HCT116 (cell line): ENCODE measurements at regions not wholly inside any gene's neighbourhood (a gene's known extent, or its start where the extent isn't known, plus 50 kb on each side); places are given as distances from the start of the nearest gene placed in this dataset.

Source experiments
- ATAC-seq: fragments of 200-7000 bp; cut with Tn5 transposase; 2 replicates; pipeline ENCODE4 v1.9.1; 2020; ENCODE audit warnings: mild to moderate bottlenecking, moderate library complexity
- BruUV-seq: library from RNA; stranded (reverse); fragments of 400-500 nt; replicated peaks from 2 replicates; lab custom pipeline; 2021; lab: Mats Ljungman, UMichigan
- CTCF ChIA-PET: fragments of 300-600 bp; sonication (Branson Sonifier 250); formaldehyde crosslinking; loops from one replicate; lab custom pipeline; 2021; ENCODE audit warnings: antibody characterized with exemption; lab: Charles Lee
- POLR2A ChIA-PET: fragments of 300-600, 350-600 bp; sonication (Branson Sonifier 250); formaldehyde crosslinking; loops from one replicate; lab custom pipeline; 2021; ENCODE audit warnings: antibody characterized with exemption; lab: Charles Lee
- RAD21 ChIA-PET, 2 experiments: fragments of 300-600 bp; sonication (Branson Sonifier 250); formaldehyde crosslinking; loops; one replicate each; lab custom pipeline; 2023; ENCODE audit warnings: low total read pairs in 2 of 2; ENCODE audit not compliant: uncharacterized antibody in 2 of 2, unreplicated experiment in 2 of 2, low non-redundant PET in 1 of 2; lab: Charles Lee
- DNase-seq: peaks from one replicate; pipeline ENCODE4 v3.0.0-alpha.2; 2010; ENCODE audit warnings: low read depth, low spot score
- H2AFZ ChIP-seq: fragments of 200-600 bp; shearing (Covaris generic), sonication (generic); 2 replicates; pipeline ENCODE4 v1.6.1; 2017; ENCODE audit warnings: low read depth, mixed run types, mixed read lengths, antibody characterized with exemption, low read length; ENCODE audit not compliant: poor library complexity, severe bottlenecking
- H3K27ac ChIP-seq: 2 replicates; pipeline ENCODE4 v1.5.1; 2012; ENCODE audit warnings: low read depth, low read length
- H3K27me3 ChIP-seq: fragments of 200-600 bp; sonication (generic); 2 replicates; pipeline ENCODE4 v1.6.1; 2016; ENCODE audit warnings: mixed run types, low read length, mixed read lengths; ENCODE audit not compliant: insufficient read depth
- H3K36me3 ChIP-seq, 2 experiments: fragments of 200-500 bp in 1 of 2; fragments of 200-600 bp in 1 of 2; sonication (Bioruptor generic) in 1 of 2; sonication (generic) in 1 of 2; 2 replicates each; pipeline versions ENCODE4 v1.5.1 to v1.6.1; 2014 to 2016; ENCODE audit warnings: low read length in 2 of 2, inconsistent platforms in 1 of 2, mixed read lengths in 1 of 2, mixed run types in 1 of 2; ENCODE audit not compliant: insufficient read depth in 2 of 2, control insufficient read depth in 1 of 2
- H3K4me1 ChIP-seq, 2 experiments: fragments of 200-600 bp in 1 of 2; sonication (generic) in 1 of 2; 2 replicates each; pipeline versions ENCODE4 v1.5.1 to v1.6.1; 2012 to 2017; ENCODE audit warnings: low read length in 2 of 2, inconsistent platforms in 1 of 2, mild to moderate bottlenecking in 1 of 2, mixed read lengths in 1 of 2, mixed run types in 1 of 2, moderate library complexity in 1 of 2; ENCODE audit not compliant: insufficient read depth in 2 of 2, control insufficient read depth in 1 of 2
- H3K4me2 ChIP-seq: fragments of 200-600 bp; sonication (generic); 2 replicates; pipeline ENCODE4 v1.6.1; 2017; ENCODE audit warnings: mixed run types, low read length, mixed read lengths
- H3K4me3 ChIP-seq, 2 experiments: fragments of 200-600 bp in 1 of 2; sonication (generic) in 1 of 2; replicated peaks in 1 of 2; 2 replicates each; pipeline ENCODE4 v1.5.1; 2011 to 2016; ENCODE audit warnings: low read length in 2 of 2, control low read depth in 1 of 2, low read depth in 1 of 2, mild to moderate bottlenecking in 1 of 2, mixed read lengths in 1 of 2, mixed run types in 1 of 2
- H3K79me2 ChIP-seq: fragments of 200-600 bp; sonication (generic); 2 replicates; pipeline ENCODE4 v1.6.1; 2017; ENCODE audit warnings: mild to moderate bottlenecking, mixed run types, low read length, moderate library complexity, mixed read lengths; ENCODE audit not compliant: insufficient read depth
- H3K9ac ChIP-seq: fragments of 200-600 bp; sonication (generic); 2 replicates; pipeline ENCODE4 v1.6.1; 2016; ENCODE audit warnings: low read length, mixed read lengths
- H3K9me2 ChIP-seq: fragments of 200-600 bp; sonication (generic), shearing (Covaris generic); 2 replicates; pipeline ENCODE4 v1.6.1; 2017; ENCODE audit warnings: mixed run types, mild to moderate bottlenecking, moderate library complexity; ENCODE audit not compliant: insufficient read depth
- H3K9me3 ChIP-seq, 2 experiments: fragments of 200-500 bp in 1 of 2; fragments of 200-600 bp in 1 of 2; sonication (Bioruptor generic) in 1 of 2; sonication (generic) in 1 of 2; 2 replicates each; pipeline ENCODE4 v1.6.1; 2014 to 2017; ENCODE audit warnings: low read length in 2 of 2, mixed read lengths in 2 of 2, inconsistent platforms in 1 of 2, low read depth in 1 of 2, mild to moderate bottlenecking in 1 of 2, mixed run types in 1 of 2, moderate library complexity in 1 of 2; ENCODE audit not compliant: control insufficient read depth in 1 of 2, insufficient read depth in 1 of 2
- H4K20me1 ChIP-seq: fragments of 200-600 bp; sonication (generic), shearing (Covaris generic); 2 replicates; pipeline ENCODE4 v1.6.1; 2017; ENCODE audit warnings: mixed run types, mild to moderate bottlenecking, moderate library complexity; ENCODE audit not compliant: insufficient read depth
- CBX3 ChIP-seq: IDR thresholded peaks from 2 replicates; pipeline ENCODE4 v1.6.1; 2012; ENCODE audit warnings: low read depth
- CEBPB ChIP-seq: IDR thresholded peaks from 2 replicates; pipeline ENCODE4 v1.6.1; 2012; ENCODE audit warnings: low read depth
- EGR1 ChIP-seq: IDR thresholded peaks from 2 replicates; pipeline ENCODE4 v1.6.1; 2012; ENCODE audit warnings: low read depth
- ELF1 ChIP-seq: IDR thresholded peaks from 2 replicates; pipeline ENCODE4 v1.6.1; 2012; ENCODE audit warnings: low read depth, borderline replicate concordance
- EZH2phosphoT487 ChIP-seq: fragments of 200-600 bp; IDR thresholded peaks from 2 replicates; pipeline ENCODE4 v1.6.1; 2018; ENCODE audit warnings: antibody characterized with exemption, borderline replicate concordance
- POLR2AphosphoS5 ChIP-seq: IDR thresholded peaks from 2 replicates; pipeline ENCODE4 v1.6.1; 2011; ENCODE audit warnings: mild to moderate bottlenecking, low read depth, low read length, moderate library complexity
- RAD21 ChIP-seq: IDR thresholded peaks from 2 replicates; pipeline ENCODE4 v1.6.1; 2012; ENCODE audit warnings: low read depth, mild to moderate bottlenecking
- SIN3A ChIP-seq: IDR thresholded peaks from 2 replicates; pipeline ENCODE4 v1.6.1; 2012; ENCODE audit warnings: low read depth
- SRF ChIP-seq: IDR thresholded peaks from 2 replicates; pipeline ENCODE4 v1.6.1; 2012; ENCODE audit warnings: low read depth
- YY1 ChIP-seq: IDR thresholded peaks from 2 replicates; pipeline ENCODE4 v1.6.1; 2011; ENCODE audit warnings: low read length, low read depth, moderate library complexity, mild to moderate bottlenecking; ENCODE audit not compliant: insufficient replicate concordance; ENCODE audit errors: extremely low read depth
- ZFX ChIP-seq: fragments of 450-650 bp; IDR thresholded peaks from 2 replicates; pipeline ENCODE4 v1.6.1; 2017
- ZNF274 ChIP-seq: fragments of 200-500 bp; sonication (Bioruptor generic); IDR thresholded peaks from 2 replicates; pipeline ENCODE4 v1.6.1; 2014; ENCODE audit warnings: mild to moderate bottlenecking, low read depth, low read length, inconsistent platforms
- intact Hi-C: fragments of 100-400 bp; cut with micrococcal nuclease; formaldehyde crosslinking; loops from 2 replicates; pipeline ENCODE4 v1.10.0; 2022
- TF ChIP-seq, protein P1 (sequence below): IDR thresholded peaks from 2 replicates; pipeline ENCODE4 v1.6.1; 2012; ENCODE audit warnings: low read depth
- TF ChIP-seq, protein P2 (sequence below): IDR thresholded peaks from 2 replicates; pipeline ENCODE4 v1.6.1; 2011; ENCODE audit warnings: mild to moderate bottlenecking, low read length, moderate library complexity; ENCODE audit not compliant: insufficient replicate concordance; ENCODE audit errors: extremely low read depth

DNA sequence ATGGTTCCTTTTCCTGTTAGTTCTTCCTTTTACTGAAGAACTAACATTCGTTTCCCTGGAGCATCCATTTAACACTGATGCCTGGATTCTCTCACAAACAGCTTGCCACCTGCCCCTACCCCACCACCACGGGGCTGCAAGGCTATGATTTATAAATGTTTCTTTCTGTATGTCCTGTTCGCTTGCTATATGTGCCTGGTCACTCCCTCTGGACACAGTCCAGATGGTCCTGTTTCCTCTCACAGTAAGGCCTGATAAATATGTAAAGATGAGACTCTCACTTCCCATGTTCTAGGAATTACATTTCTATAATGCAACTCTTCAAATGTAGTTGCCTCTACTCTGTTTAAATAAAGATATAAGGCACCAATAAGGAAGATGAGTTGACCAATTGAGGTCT, 146.4 kb upstream of the SHB start:
- ChIA-PET RAD21 (no interaction called here), CTCF (no interaction called here), POLR2A (no interaction called here)
- H3K27me3 ChIP-seq: no peaks in the 10 kb centered on the region
- no peaks in the 10 kb centered on the region for H4K20me1 ChIP-seq
- no peaks in the 10 kb centered on the region for H3K9me2 ChIP-seq
- intact Hi-C loops: no loop called here
- BruUV-seq: no TSS peak
- H3K9me3 ChIP-seq: no peaks in the 10 kb centered on the region
- no peak overlapping the region for H2AFZ ChIP-seq
- TF ChIP-seq EGR1: no peak
- TF ChIP-seq, protein P1, sequence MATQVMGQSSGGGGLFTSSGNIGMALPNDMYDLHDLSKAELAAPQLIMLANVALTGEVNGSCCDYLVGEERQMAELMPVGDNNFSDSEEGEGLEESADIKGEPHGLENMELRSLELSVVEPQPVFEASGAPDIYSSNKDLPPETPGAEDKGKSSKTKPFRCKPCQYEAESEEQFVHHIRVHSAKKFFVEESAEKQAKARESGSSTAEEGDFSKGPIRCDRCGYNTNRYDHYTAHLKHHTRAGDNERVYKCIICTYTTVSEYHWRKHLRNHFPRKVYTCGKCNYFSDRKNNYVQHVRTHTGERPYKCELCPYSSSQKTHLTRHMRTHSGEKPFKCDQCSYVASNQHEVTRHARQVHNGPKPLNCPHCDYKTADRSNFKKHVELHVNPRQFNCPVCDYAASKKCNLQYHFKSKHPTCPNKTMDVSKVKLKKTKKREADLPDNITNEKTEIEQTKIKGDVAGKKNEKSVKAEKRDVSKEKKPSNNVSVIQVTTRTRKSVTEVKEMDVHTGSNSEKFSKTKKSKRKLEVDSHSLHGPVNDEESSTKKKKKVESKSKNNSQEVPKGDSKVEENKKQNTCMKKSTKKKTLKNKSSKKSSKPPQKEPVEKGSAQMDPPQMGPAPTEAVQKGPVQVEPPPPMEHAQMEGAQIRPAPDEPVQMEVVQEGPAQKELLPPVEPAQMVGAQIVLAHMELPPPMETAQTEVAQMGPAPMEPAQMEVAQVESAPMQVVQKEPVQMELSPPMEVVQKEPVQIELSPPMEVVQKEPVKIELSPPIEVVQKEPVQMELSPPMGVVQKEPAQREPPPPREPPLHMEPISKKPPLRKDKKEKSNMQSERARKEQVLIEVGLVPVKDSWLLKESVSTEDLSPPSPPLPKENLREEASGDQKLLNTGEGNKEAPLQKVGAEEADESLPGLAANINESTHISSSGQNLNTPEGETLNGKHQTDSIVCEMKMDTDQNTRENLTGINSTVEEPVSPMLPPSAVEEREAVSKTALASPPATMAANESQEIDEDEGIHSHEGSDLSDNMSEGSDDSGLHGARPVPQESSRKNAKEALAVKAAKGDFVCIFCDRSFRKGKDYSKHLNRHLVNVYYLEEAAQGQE: no peak
- TF ChIP-seq POLR2AphosphoS5: no peak
- TF ChIP-seq SRF: no peak
- no peak for TF ChIP-seq EZH2phosphoT487
- TF ChIP-seq SIN3A: no peak
- no peak for TF ChIP-seq YY1
- no peak for TF ChIP-seq ZFX
- no peak for TF ChIP-seq ELF1
- no peak for TF ChIP-seq ZNF274
- no peak for TF ChIP-seq CBX3
- TF ChIP-seq RAD21: no peak
- TF ChIP-seq CEBPB: no peak
- TF ChIP-seq, protein P2, sequence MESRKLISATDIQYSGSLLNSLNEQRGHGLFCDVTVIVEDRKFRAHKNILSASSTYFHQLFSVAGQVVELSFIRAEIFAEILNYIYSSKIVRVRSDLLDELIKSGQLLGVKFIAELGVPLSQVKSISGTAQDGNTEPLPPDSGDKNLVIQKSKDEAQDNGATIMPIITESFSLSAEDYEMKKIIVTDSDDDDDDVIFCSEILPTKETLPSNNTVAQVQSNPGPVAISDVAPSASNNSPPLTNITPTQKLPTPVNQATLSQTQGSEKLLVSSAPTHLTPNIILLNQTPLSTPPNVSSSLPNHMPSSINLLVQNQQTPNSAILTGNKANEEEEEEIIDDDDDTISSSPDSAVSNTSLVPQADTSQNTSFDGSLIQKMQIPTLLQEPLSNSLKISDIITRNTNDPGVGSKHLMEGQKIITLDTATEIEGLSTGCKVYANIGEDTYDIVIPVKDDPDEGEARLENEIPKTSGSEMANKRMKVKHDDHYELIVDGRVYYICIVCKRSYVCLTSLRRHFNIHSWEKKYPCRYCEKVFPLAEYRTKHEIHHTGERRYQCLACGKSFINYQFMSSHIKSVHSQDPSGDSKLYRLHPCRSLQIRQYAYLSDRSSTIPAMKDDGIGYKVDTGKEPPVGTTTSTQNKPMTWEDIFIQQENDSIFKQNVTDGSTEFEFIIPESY: no peak
- H3K79me2 ChIP-seq: no peaks in the 10 kb centered on the region
- H3K4me2 ChIP-seq: no peak overlapping the region
- no peak overlapping the region for H3K9ac ChIP-seq
- ATAC-seq: no peak
- DNase-seq: no peak
- H3K36me3 ChIP-seq: no peaks in the 10 kb centered on the region
- H3K27ac ChIP-seq: no peak overlapping the region
- H3K4me3 ChIP-seq: no peak overlapping the region
- no peaks in the 10 kb centered on the region for H3K4me1 ChIP-seq
